GM12874 (cell line): ENCODE measurements at regions not wholly inside any gene's neighbourhood (a gene's known extent, or its start where the extent isn't known, plus 50 kb on each side); places are given as distances from the start of the nearest gene placed in this dataset.

Experiments used
- CTCF ChIP-seq: IDR thresholded peaks from 2 replicates; pipeline ENCODE4 v1.5.1; 2011; ENCODE audit warnings: low read depth, mild to moderate bottlenecking, control low read depth, low read length, moderate library complexity; ENCODE audit not compliant: insufficient read depth

GRCh38 chr6:114600381-114600780 is 257.6 kb upstream of the HS3ST5 start:
- TF ChIP-seq CTCF: no peak

- TF ChIP-seq CTCF: no peak
Measured at GRCh38 chr6:114595591-114595990, 252.8 kb upstream of the HS3ST5 start.

GRCh38 chr6:114595186-114595585 is 252.4 kb upstream of the HS3ST5 start:
- no peak for TF ChIP-seq CTCF

- no peak for TF ChIP-seq CTCF
Measured at GRCh38 chr6:114592506-114592905, 249.7 kb upstream of the HS3ST5 start.

GRCh38 chr6:114588726-114589125 is 245.9 kb upstream of the HS3ST5 start:
- TF ChIP-seq CTCF: no peak

GRCh38 chr6:114586298-114586697 is 243.5 kb upstream of the HS3ST5 start:
- TF ChIP-seq CTCF: no peak

- TF ChIP-seq CTCF: no peak
Measured at GRCh38 chr6:114581293-114581692, 238.5 kb upstream of the HS3ST5 start.

- no peak for TF ChIP-seq CTCF
Measured at GRCh38 chr6:114580882-114581281, 238.1 kb upstream of the HS3ST5 start.
